Neuronal stem cell (in vitro differentiated cells): ENCODE measurements at regions not wholly inside any gene's neighbourhood (a gene's known extent, or its start where the extent isn't known, plus 50 kb on each side); places are given as distances from the start of the nearest gene placed in this dataset.

Source experiments
- DNase-seq: peaks from one replicate; pipeline ENCODE4 v3.0.0-alpha.2; 2013; ENCODE audit warnings: low spot score
- H2AFZ ChIP-seq: one replicate; pipeline ENCODE4 v1.6.1; 2013; ENCODE audit warnings: mild to moderate bottlenecking, low read length, inconsistent platforms
- H2AK5ac ChIP-seq: 2 replicates; pipeline ENCODE4 v1.6.1; 2013; ENCODE audit warnings: low read depth, mild to moderate bottlenecking, inconsistent platforms, low read length, moderate library complexity, mixed read lengths
- H2BK120ac ChIP-seq: 2 replicates; pipeline ENCODE4 v1.6.1; 2013; ENCODE audit warnings: low read depth, mild to moderate bottlenecking, inconsistent platforms, low read length, moderate library complexity, mixed read lengths
- H2BK12ac ChIP-seq: one replicate; pipeline ENCODE4 v1.6.1; 2013; ENCODE audit warnings: low read length, inconsistent platforms
- H2BK15ac ChIP-seq: 2 replicates; pipeline ENCODE4 v1.6.1; 2013; ENCODE audit warnings: mild to moderate bottlenecking, low read length, inconsistent platforms, mixed read lengths
- H2BK5ac ChIP-seq: one replicate; pipeline ENCODE4 v1.6.1; 2013; ENCODE audit warnings: inconsistent platforms, mild to moderate bottlenecking, low read length, moderate library complexity
- H3K14ac ChIP-seq: one replicate; pipeline ENCODE4 v1.6.1; 2013; ENCODE audit warnings: low read length, inconsistent platforms
- H3K18ac ChIP-seq: 2 replicates; pipeline ENCODE4 v1.6.1; 2013; ENCODE audit warnings: low read length, inconsistent platforms
- H3K23ac ChIP-seq: 2 replicates; pipeline ENCODE4 v1.6.1; 2013; ENCODE audit warnings: low read depth, mild to moderate bottlenecking, mixed read lengths, low read length, inconsistent platforms; ENCODE audit not compliant: poor library complexity
- H3K27ac ChIP-seq: replicated peaks from 3 replicates; pipeline ENCODE4 v1.5.1; 2013; ENCODE audit warnings: low read length, inconsistent platforms
- H3K27me3 ChIP-seq, 3 experiments: 2 replicates each; pipeline ENCODE4 v1.6.1; 2013; ENCODE audit warnings: low read length in 3 of 3, mild to moderate bottlenecking in 2 of 3, inconsistent platforms in 1 of 3, low read depth in 1 of 3, mixed read lengths in 1 of 3, moderate library complexity in 1 of 3; ENCODE audit not compliant: control insufficient read depth in 3 of 3, insufficient read depth in 3 of 3
- H3K36me3 ChIP-seq, 2 donors: replicated peaks in 1 of 2; 2 replicates each; pipeline ENCODE4 v1.6.1; 2013; ENCODE audit warnings: low read length in 2 of 2; ENCODE audit not compliant: control insufficient read depth in 2 of 2, insufficient read depth in 2 of 2
- H3K4ac ChIP-seq: 2 replicates; pipeline ENCODE4 v1.6.1; 2013; ENCODE audit warnings: inconsistent platforms, mild to moderate bottlenecking, low read length, moderate library complexity
- H3K4me1 ChIP-seq, 2 donors: 1 replicate in 1 of 2; 2 replicates in 1 of 2; pipeline ENCODE4 v1.6.1; 2013; ENCODE audit warnings: low read length in 2 of 2, low read depth in 1 of 2; ENCODE audit not compliant: control insufficient read depth in 2 of 2, insufficient read depth in 1 of 2
- H3K4me2 ChIP-seq: one replicate; pipeline ENCODE4 v1.6.1; 2013; ENCODE audit warnings: mild to moderate bottlenecking, low read length, inconsistent platforms; ENCODE audit not compliant: insufficient read depth, poor library complexity, severe bottlenecking
- H3K4me3 ChIP-seq, 2 donors: 2 replicates each; pipeline ENCODE4 v1.5.1; 2013; ENCODE audit warnings: low read length in 2 of 2, mild to moderate bottlenecking in 2 of 2, inconsistent platforms in 1 of 2, moderate library complexity in 1 of 2
- H3K79me1 ChIP-seq: one replicate; pipeline ENCODE4 v1.6.1; 2013; ENCODE audit warnings: low read depth, mild to moderate bottlenecking, inconsistent platforms, low read length, moderate library complexity
- H3K9ac ChIP-seq: one replicate; pipeline ENCODE4 v1.6.1; 2013; ENCODE audit warnings: mild to moderate bottlenecking, low read depth, low read length, inconsistent platforms; ENCODE audit not compliant: poor library complexity
- H3K9me3 ChIP-seq, 2 donors: replicated peaks in 1 of 2; 2 replicates each; pipeline versions ENCODE3 to v1.6.1; 2013; ENCODE audit warnings: low read length in 2 of 2, mild to moderate bottlenecking in 2 of 2, inconsistent platforms in 1 of 2, low read depth in 1 of 2, mixed read lengths in 1 of 2, moderate library complexity in 1 of 2; ENCODE audit not compliant: control insufficient read depth in 2 of 2, insufficient read depth in 1 of 2
- H4K8ac ChIP-seq: one replicate; pipeline ENCODE4 v1.6.1; 2013; ENCODE audit warnings: low read depth, mild to moderate bottlenecking, inconsistent platforms, low read length, moderate library complexity
- H4K91ac ChIP-seq: one replicate; pipeline ENCODE4 v1.6.1; 2013; ENCODE audit warnings: low read length, low read depth, mild to moderate bottlenecking, inconsistent platforms; ENCODE audit not compliant: poor library complexity
- WGBS, 2 donors: extraction: QIAGEN DNeasy Blood & Tissue Kit; methylation state at CpG; one replicate each; pipeline ENCODE4 v1.1.7; 2013; ENCODE audit warnings: missing lambda C conversion rate in 2 of 2, mixed read lengths in 1 of 2; ENCODE audit not compliant: insufficient read length in 2 of 2, insufficient replicate concordance in 1 of 2; ENCODE audit errors: extremely low coverage in 2 of 2; 5-methylcytosine and 5-hydroxymethylcytosine counted together

- no peak overlapping the region for H3K23ac ChIP-seq
- no peak overlapping the region for H2AK5ac ChIP-seq
- no peak overlapping the region for H2AFZ ChIP-seq
- H4K91ac ChIP-seq: no peak overlapping the region
- H3K4ac ChIP-seq: no peak overlapping the region
- no peak overlapping the region for H2BK15ac ChIP-seq
- no peaks in the 10 kb centered on the region for H3K79me1 ChIP-seq
- no peak overlapping the region for H4K8ac ChIP-seq
- no peak overlapping the region for H3K4me3 ChIP-seq
- no peak overlapping the region for H2BK5ac ChIP-seq
- peaks cover 0 to 11% of the 10 kb centered on the region in 2 donors for H3K4me1 ChIP-seq
- no peak overlapping the region for H3K4me2 ChIP-seq
- no peak overlapping the region for H2BK120ac ChIP-seq
- no peaks in the 10 kb centered on the region for H3K27me3 ChIP-seq
- no peak overlapping the region for H3K18ac ChIP-seq
- DNase-seq: no peak
- no peak overlapping the region for H3K14ac ChIP-seq
- no peaks in the 10 kb centered on the region for H3K9me3 ChIP-seq
- no peak overlapping the region for H2BK12ac ChIP-seq
- H3K36me3 ChIP-seq: no peaks in the 10 kb centered on the region
- no peak overlapping the region for H3K9ac ChIP-seq
- WGBS, 2 donors: no CpG with 5 or more reads among the region's 3 CpGs
- H3K27ac ChIP-seq: no peak overlapping the region
Observed at GRCh38 chr13:22232186-22232585, 561.3 kb downstream of the FGF9 start.

GRCh38 chr13:22235285-22235949 is 564.5 kb downstream of the FGF9 start:
- no CpG with 5 or more reads among the region's 2 CpGs for WGBS, 2 donors
- H3K36me3 ChIP-seq: no peaks in the 10 kb centered on the region
- H3K9ac ChIP-seq: no peak overlapping the region
- no peak overlapping the region for H2BK5ac ChIP-seq
- H4K91ac ChIP-seq: no peak overlapping the region
- H4K8ac ChIP-seq: no peak overlapping the region
- no peak overlapping the region for H2AFZ ChIP-seq
- H3K4me3 ChIP-seq: peak overlapping the region in 1 of 2 donors; percentile 34
- no peak overlapping the region for H3K23ac ChIP-seq
- H3K4me1 ChIP-seq: peaks cover 0 to 13% of the 10 kb centered on the region in 2 donors
- no peak overlapping the region for H3K4me2 ChIP-seq
- no peak overlapping the region for H2BK15ac ChIP-seq
- peak overlapping the region; percentile 56 for H3K18ac ChIP-seq
- H3K14ac ChIP-seq: no peak overlapping the region
- H2AK5ac ChIP-seq: no peak overlapping the region
- H3K27me3 ChIP-seq: no peaks in the 10 kb centered on the region
- H3K4ac ChIP-seq: no peak overlapping the region
- H3K9me3 ChIP-seq: no peaks in the 10 kb centered on the region
- H3K79me1 ChIP-seq: no peaks in the 10 kb centered on the region
- H3K27ac ChIP-seq: no peak overlapping the region
- no peak overlapping the region for H2BK120ac ChIP-seq
- DNase-seq: no peak
- no peak overlapping the region for H2BK12ac ChIP-seq

GRCh38 chr13:22235950-22236290 is 565.0 kb downstream of the FGF9 start:
- Histone ChIP-seq H3K18ac (peak overlapping the region; percentile 56), H2BK5ac (no peak overlapping the region), H3K27ac (no peak overlapping the region), H3K9me3 (no peaks in the 10 kb centered on the region), H3K4ac (no peak overlapping the region), H2BK15ac (no peak overlapping the region), H3K36me3 (no peaks in the 10 kb centered on the region), H2AK5ac (no peak overlapping the region), H2AFZ (no peak overlapping the region), H3K4me1 (peaks cover 0 to 14% of the 10 kb centered on the region in 2 donors), H3K14ac (no peak overlapping the region), H3K23ac (no peak overlapping the region), H2BK120ac (no peak overlapping the region), H3K79me1 (no peaks in the 10 kb centered on the region), H4K8ac (no peak overlapping the region), H3K9ac (no peak overlapping the region), H3K4me2 (no peak overlapping the region), H3K4me3 (no peak overlapping the region), H2BK12ac (no peak overlapping the region), H3K27me3 (no peaks in the 10 kb centered on the region), H4K91ac (no peak overlapping the region)
- WGBS, 2 donors: no CpG with 5 or more reads among the region's 2 CpGs
- DNase-seq: no peak

GRCh38 chr13:22238269-22238668 is 567.4 kb downstream of the FGF9 start:
- no peak overlapping the region for H4K8ac ChIP-seq
- H3K4me3 ChIP-seq: no peak overlapping the region
- no peak overlapping the region for H2AFZ ChIP-seq
- H3K23ac ChIP-seq: peak overlapping the region; percentile 29
- no peak overlapping the region for H2BK5ac ChIP-seq
- no peak overlapping the region for H3K4ac ChIP-seq
- H4K91ac ChIP-seq: peak overlapping the region; percentile 11
- H3K9ac ChIP-seq: no peak overlapping the region
- H3K14ac ChIP-seq: peak overlapping the region; percentile 12
- H2BK12ac ChIP-seq: no peak overlapping the region
- DNase-seq: no peak
- H3K27me3 ChIP-seq: no peaks in the 10 kb centered on the region
- WGBS, 2 donors: 100% methylated on average over 1 of the region's 4 CpGs; no CpG with 5 or more reads in 1 of the 2 donors
- H3K79me1 ChIP-seq: no peaks in the 10 kb centered on the region
- no peak overlapping the region for H3K27ac ChIP-seq
- no peak overlapping the region for H2AK5ac ChIP-seq
- no peak overlapping the region for H2BK120ac ChIP-seq
- peaks cover 0 to 12% of the 10 kb centered on the region in 2 donors for H3K4me1 ChIP-seq
- no peaks in the 10 kb centered on the region for H3K9me3 ChIP-seq
- H3K4me2 ChIP-seq: no peak overlapping the region
- no peaks in the 10 kb centered on the region for H3K36me3 ChIP-seq
- H2BK15ac ChIP-seq: no peak overlapping the region
- no peak overlapping the region for H3K18ac ChIP-seq
